H1 (cell line): ENCODE measurements at regions not wholly inside any gene's neighbourhood (a gene's known extent, or its start where the extent isn't known, plus 50 kb on each side); places are given as distances from the start of the nearest gene placed in this dataset.
A peak's percentile ranks its signal among the peaks of the same experiment; 100 is the strongest.

Experiments
- CTCF ChIA-PET: fragments of 300-600 bp; sonication (Branson Sonifier 250); formaldehyde crosslinking; loops from one replicate; lab custom pipeline; 2021; ENCODE audit not compliant: partially characterized antibody; lab: Charles Lee
- POLR2A ChIA-PET: fragments of 300-600 bp; sonication (Branson Sonifier 250); formaldehyde crosslinking; loops from one replicate; lab custom pipeline; 2021; ENCODE audit warnings: inconsistent platforms; ENCODE audit not compliant: partially characterized antibody; lab: Charles Lee
- DNase-seq, 2 experiments: peaks; one replicate each; pipeline versions ENCODE4 v3.0.0 to v3.0.0-alpha.2; 2010 to 2022; ENCODE audit warnings: low spot score in 2 of 2, low read depth in 1 of 2, mixed read lengths in 1 of 2
- FAIRE-seq: peaks from 2 replicates; lab custom pipeline; 2011; peaks lifted over from hg19 to GRCh38; lab: Jason Lieb, UNC
- H2AFZ ChIP-seq: 2 replicates; pipeline ENCODE4 v1.8.1; 2012; ENCODE audit warnings: low read length, inconsistent platforms
- H2AK5ac ChIP-seq: 2 replicates; pipeline ENCODE4 v1.6.1; 2013; ENCODE audit warnings: low read depth, low read length
- H2BK120ac ChIP-seq: replicated peaks from 2 replicates; pipeline ENCODE3; 2013; ENCODE audit warnings: low read depth, low read length, inconsistent platforms
- H2BK12ac ChIP-seq: 2 replicates; pipeline ENCODE4 v1.6.1; 2013; ENCODE audit warnings: low read depth, low read length
- H2BK15ac ChIP-seq: 2 replicates; pipeline ENCODE4 v1.6.1; 2013; ENCODE audit warnings: low read length
- H2BK20ac ChIP-seq: 2 replicates; pipeline ENCODE4 v1.6.1; 2013; ENCODE audit warnings: low read length
- H2BK5ac ChIP-seq: 2 replicates; pipeline ENCODE4 v1.6.1; 2013; ENCODE audit warnings: low read depth, low read length
- H3K14ac ChIP-seq: 2 replicates; pipeline ENCODE4 v1.6.1; 2013; ENCODE audit warnings: inconsistent platforms; ENCODE audit not compliant: insufficient read length
- H3K18ac ChIP-seq: 2 replicates; pipeline ENCODE4 v1.6.1; 2013; ENCODE audit warnings: low read length; ENCODE audit errors: extremely low read depth
- H3K23ac ChIP-seq: 2 replicates; pipeline ENCODE4 v1.6.1; 2013; ENCODE audit warnings: inconsistent platforms; ENCODE audit not compliant: insufficient read length
- H3K23me2 ChIP-seq: 2 replicates; pipeline ENCODE4 v1.6.1; 2013; ENCODE audit warnings: low read depth, low read length
- H3K27ac ChIP-seq: 2 replicates; pipeline ENCODE4 v1.6.1; 2011; ENCODE audit warnings: low read depth, low read length, inconsistent platforms
- H3K27me3 ChIP-seq, 4 experiments: replicated peaks in 1 of 4; 1 replicate in 1 of 4; 2 replicates in 3 of 4; pipeline versions ENCODE4 v1.6.1 to v1.8.1; 2011 to 2013; ENCODE audit warnings: low read length in 3 of 4, mild to moderate bottlenecking in 3 of 4, inconsistent platforms in 2 of 4, mixed read lengths in 2 of 4, moderate library complexity in 1 of 4; ENCODE audit not compliant: control insufficient read depth in 3 of 4, insufficient read depth in 3 of 4; ENCODE audit errors: extremely low read depth in 1 of 4
- H3K36me3 ChIP-seq, 4 experiments: 2 replicates each; pipeline versions ENCODE4 v1.6.1 to v1.8.1; 2011 to 2013; ENCODE audit warnings: mild to moderate bottlenecking in 4 of 4, low read length in 3 of 4, moderate library complexity in 2 of 4, control low read depth in 1 of 4, inconsistent platforms in 1 of 4; ENCODE audit not compliant: insufficient read depth in 4 of 4, control insufficient read depth in 2 of 4
- H3K4ac ChIP-seq: replicated peaks from 2 replicates; pipeline ENCODE3; 2013; ENCODE audit warnings: low read length, low read depth, mixed read lengths, inconsistent platforms; ENCODE audit not compliant: insufficient read length
- H3K4me1 ChIP-seq, 4 experiments: replicated peaks in 1 of 4; 1 replicate in 1 of 4; 2 replicates in 3 of 4; pipeline versions ENCODE4 v1.6.1 to v1.8.1; 2011 to 2013; ENCODE audit warnings: low read length in 3 of 4, inconsistent platforms in 2 of 4, mixed read lengths in 1 of 4; ENCODE audit not compliant: insufficient read depth in 4 of 4, control insufficient read depth in 3 of 4
- H3K4me2 ChIP-seq, 2 experiments: 2 replicates each; pipeline versions ENCODE4 v1.6.1 to v1.8.1; 2011 to 2013; ENCODE audit warnings: low read depth in 2 of 2, low read length in 2 of 2, control low read depth in 1 of 2, inconsistent platforms in 1 of 2, mild to moderate bottlenecking in 1 of 2; ENCODE audit not compliant: insufficient read depth in 1 of 2
- H3K4me3 ChIP-seq, 4 experiments: fragments of 200-600, 300-600 bp in 1 of 4; sonication (generic), shearing (Covaris generic), sonication (Bioruptor Twin) in 1 of 4; 2 replicates each; pipeline versions ENCODE4 v1.5.1 to v1.8.1; 2011 to 2016; ENCODE audit warnings: low read length in 4 of 4, low read depth in 3 of 4, control low read depth in 2 of 4, inconsistent platforms in 2 of 4, mild to moderate bottlenecking in 2 of 4, mixed read lengths in 1 of 4, moderate library complexity in 1 of 4; ENCODE audit not compliant: insufficient read depth in 2 of 4; ENCODE audit errors: extremely low read depth in 1 of 4
- H3K56ac ChIP-seq: replicated peaks from 2 replicates; pipeline ENCODE3; 2013; ENCODE audit warnings: low read depth, mild to moderate bottlenecking, mixed read lengths, low read length, inconsistent platforms; ENCODE audit not compliant: insufficient read length
- H3K79me1 ChIP-seq: 2 replicates; pipeline ENCODE4 v1.6.1; 2013; ENCODE audit warnings: low read depth, low read length, control low read depth
- H3K79me2 ChIP-seq, 2 experiments: 2 replicates each; pipeline versions ENCODE4 v1.6.1 to v1.8.1; 2012 to 2013; ENCODE audit warnings: low read length in 2 of 2, mild to moderate bottlenecking in 2 of 2, inconsistent platforms in 1 of 2; ENCODE audit not compliant: insufficient read depth in 2 of 2, control insufficient read depth in 1 of 2
- H3K9ac ChIP-seq, 4 experiments: replicated peaks in 1 of 4; 1 replicate in 1 of 4; 2 replicates in 3 of 4; pipeline versions ENCODE4 v1.6.1 to v1.8.1; 2011 to 2013; ENCODE audit warnings: low read depth in 3 of 4, low read length in 3 of 4, control low read depth in 2 of 4, mild to moderate bottlenecking in 2 of 4, moderate library complexity in 2 of 4, inconsistent platforms in 1 of 4; ENCODE audit errors: extremely low read depth in 1 of 4
- H3K9me3 ChIP-seq, 2 experiments: 2 replicates each; pipeline versions ENCODE4 v1.6.1 to v1.8.1; 2012 to 2013; ENCODE audit warnings: mild to moderate bottlenecking in 2 of 2, moderate library complexity in 2 of 2, control low read depth in 1 of 2, inconsistent platforms in 1 of 2, low read depth in 1 of 2, low read length in 1 of 2, mixed read lengths in 1 of 2; ENCODE audit not compliant: insufficient read depth in 2 of 2
- H4K20me1 ChIP-seq, 2 experiments: replicated peaks in 1 of 2; 2 replicates each; pipeline versions ENCODE3 to v1.8.1; 2011 to 2013; ENCODE audit warnings: inconsistent platforms in 2 of 2, low read length in 2 of 2, mild to moderate bottlenecking in 1 of 2; ENCODE audit not compliant: insufficient read depth in 2 of 2, control insufficient read depth in 1 of 2
- H4K5ac ChIP-seq: 2 replicates; pipeline ENCODE4 v1.6.1; 2013; ENCODE audit warnings: low read length, low read depth, mixed read lengths, inconsistent platforms; ENCODE audit not compliant: insufficient read length
- H4K8ac ChIP-seq: 2 replicates; pipeline ENCODE4 v1.8.0; 2013; ENCODE audit warnings: mild to moderate bottlenecking, moderate library complexity, low read length, inconsistent platforms; ENCODE audit not compliant: insufficient read depth; ENCODE audit errors: extremely low read depth
- H4K91ac ChIP-seq: replicated peaks from 2 replicates; pipeline ENCODE3; 2013; ENCODE audit warnings: low read length, mixed read lengths, inconsistent platforms; ENCODE audit not compliant: insufficient read length
- BACH1 ChIP-seq: IDR thresholded peaks from 2 replicates; pipeline ENCODE4 v1.6.1; 2012; ENCODE audit warnings: low read length, improper control_type of control experiment
- GTF2F1 ChIP-seq: IDR thresholded peaks from 2 replicates; pipeline ENCODE4 v1.6.1; 2012; ENCODE audit warnings: low read depth, low read length, improper control_type of control experiment, borderline replicate concordance
- HDAC6 ChIP-seq: IDR thresholded peaks from one replicate; pipeline ENCODE4 v1.7.1; 2012; ENCODE audit warnings: low read depth, mild to moderate bottlenecking, inconsistent platforms, low read length, moderate library complexity
- KDM1A ChIP-seq: fragments of 200-600, 300-600 bp; sonication (generic); IDR thresholded peaks from 2 replicates; pipeline ENCODE4 v1.7.1; 2016; ENCODE audit warnings: mild to moderate bottlenecking, low read length, borderline replicate concordance
- NANOG ChIP-seq: IDR thresholded peaks from 2 replicates; pipeline ENCODE4 v1.6.1; 2011; ENCODE audit warnings: low read length, low read depth, mild to moderate bottlenecking, inconsistent platforms; ENCODE audit not compliant: insufficient read depth, poor library complexity, severe bottlenecking
- TAF7 ChIP-seq: optimal IDR thresholded peaks from 2 replicates; pipeline ENCODE3; 2011; ENCODE audit warnings: low read depth, mild to moderate bottlenecking, inconsistent platforms, low read length, moderate library complexity, borderline replicate concordance
- TEAD4 ChIP-seq: IDR thresholded peaks from 2 replicates; pipeline ENCODE4 v1.6.1; 2012; ENCODE audit warnings: low read depth, low read length, inconsistent platforms, mixed read lengths
- WGBS, 2 experiments: shearing (Covaris generic) in 1 of 2; methylation state at CpG; one replicate each; pipeline versions ENCODE4 v1.1.6 to v1.1.7; 2013 to 2015; ENCODE audit warnings: low lambda C conversion rate in 2 of 2, mixed read lengths in 2 of 2, inconsistent platforms in 1 of 2, low coverage in 1 of 2, missing lambda C conversion rate in 1 of 2; ENCODE audit not compliant: insufficient replicate concordance in 2 of 2, insufficient coverage in 1 of 2, insufficient read length in 1 of 2; ENCODE audit errors: extremely low coverage in 1 of 2, missing lambda C conversion rate in 1 of 2; 5-methylcytosine and 5-hydroxymethylcytosine counted together
- TF ChIP-seq, protein P1 (sequence below), 3 experiments: IDR thresholded peaks; 1 replicate in 2 of 3; 2 replicates in 1 of 3; pipeline versions ENCODE4 v1.5.1 to v1.6.1; 2011; ENCODE audit warnings: low read length in 3 of 3, mild to moderate bottlenecking in 3 of 3, inconsistent platforms in 2 of 3, low read depth in 1 of 3, moderate library complexity in 1 of 3; ENCODE audit not compliant: insufficient read depth in 1 of 3; ENCODE audit errors: control extremely low read depth in 1 of 3

DNA sequence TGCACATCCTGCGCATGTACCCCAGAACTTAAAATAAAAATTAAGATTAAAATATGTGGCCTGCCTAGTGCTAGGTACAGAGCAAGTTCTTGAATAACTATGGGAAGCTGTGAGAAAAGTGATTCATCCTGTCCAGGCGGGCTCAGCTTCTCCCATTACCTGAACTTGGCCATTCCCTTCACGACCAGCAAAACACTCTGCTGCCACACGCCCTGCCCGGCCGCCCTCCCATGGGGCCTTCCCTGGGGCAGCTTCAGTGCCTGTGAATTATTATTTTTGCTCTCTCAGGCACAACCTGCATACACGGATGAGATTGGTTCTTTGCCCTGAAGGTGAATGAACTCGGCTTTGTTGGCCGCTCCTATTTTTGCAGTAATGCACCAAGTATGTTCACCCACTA is 209.2 kb upstream of the SHH start:
- Histone ChIP-seq H2BK12ac (no peak overlapping the region), H3K79me1 (no peaks in the 10 kb centered on the region), H3K23ac (no peak overlapping the region), H2AK5ac (no peak overlapping the region), H4K5ac (no peak overlapping the region), H3K56ac (no peak overlapping the region), H3K4ac (no peak overlapping the region), H2BK15ac (no peak overlapping the region), H3K23me2 (peaks cover 2% of the 10 kb centered on the region; the same call in 1 of the 2 replicates), H4K8ac (no peak overlapping the region; the same call in 1 of the 2 replicates), H4K91ac (no peak overlapping the region), H3K14ac (no peak overlapping the region), H3K18ac (no peak overlapping the region), H2AFZ (no peak overlapping the region), H3K27me3 (no peaks in the 10 kb centered on the region; a peak in 1 of 7 replicates), H3K9ac (no peak overlapping the region), H2BK120ac (no peak overlapping the region), H2BK20ac (no peak overlapping the region), H3K36me3 (no peaks in the 10 kb centered on the region), H3K4me2 (no peak overlapping the region), H3K4me3 (no peak overlapping the region), H4K20me1 (no peaks in the 10 kb centered on the region), H2BK5ac (no peak overlapping the region), H3K27ac (no peak overlapping the region), H3K4me1 (peaks cover 0 to 2% (median 0%) of the 10 kb centered on the region in 4 experiments; a peak in 2 of 7 replicates), H3K79me2 (no peaks in the 10 kb centered on the region), H3K9me3 (no peaks in the 10 kb centered on the region)
- CTCF ChIA-PET, result no interaction called here
- no peak for FAIRE-seq
- WGBS, 2 experiments, result 92% methylated on average over 9 of the region's 9 CpGs; no CpG with 5 or more reads in 1 of the 2 experiments
- POLR2A ChIA-PET, result no interaction called here
- DNase-seq, result peak in 1 of 2 experiments; percentile 31
- TF ChIP-seq GTF2F1 (no peak), BACH1 (no peak), TEAD4 (no peak), NANOG (no peak), TAF7 (no peak), HDAC6 (no peak), KDM1A (no peak)
- TF ChIP-seq, protein P1, sequence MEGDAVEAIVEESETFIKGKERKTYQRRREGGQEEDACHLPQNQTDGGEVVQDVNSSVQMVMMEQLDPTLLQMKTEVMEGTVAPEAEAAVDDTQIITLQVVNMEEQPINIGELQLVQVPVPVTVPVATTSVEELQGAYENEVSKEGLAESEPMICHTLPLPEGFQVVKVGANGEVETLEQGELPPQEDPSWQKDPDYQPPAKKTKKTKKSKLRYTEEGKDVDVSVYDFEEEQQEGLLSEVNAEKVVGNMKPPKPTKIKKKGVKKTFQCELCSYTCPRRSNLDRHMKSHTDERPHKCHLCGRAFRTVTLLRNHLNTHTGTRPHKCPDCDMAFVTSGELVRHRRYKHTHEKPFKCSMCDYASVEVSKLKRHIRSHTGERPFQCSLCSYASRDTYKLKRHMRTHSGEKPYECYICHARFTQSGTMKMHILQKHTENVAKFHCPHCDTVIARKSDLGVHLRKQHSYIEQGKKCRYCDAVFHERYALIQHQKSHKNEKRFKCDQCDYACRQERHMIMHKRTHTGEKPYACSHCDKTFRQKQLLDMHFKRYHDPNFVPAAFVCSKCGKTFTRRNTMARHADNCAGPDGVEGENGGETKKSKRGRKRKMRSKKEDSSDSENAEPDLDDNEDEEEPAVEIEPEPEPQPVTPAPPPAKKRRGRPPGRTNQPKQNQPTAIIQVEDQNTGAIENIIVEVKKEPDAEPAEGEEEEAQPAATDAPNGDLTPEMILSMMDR (IDR thresholded peaks at IDR 0.05; ENCODE audit: control extremely low read depth in 1 of 3, insufficient read depth in 1 of 3, low read depth in 1 of 3, low read length in 3 of 3), result no peak
